HepG2 (cell line): ENCODE measurements at regions not wholly inside any gene's neighbourhood (a gene's known extent, or its start where the extent isn't known, plus 50 kb on each side); places are given as distances from the start of the nearest gene placed in this dataset.
A peak's percentile ranks its signal among the peaks of the same experiment; 100 is the strongest.

Experiments used
- ATAC-seq: fragments of 200-7000 bp; cut with Tn5 transposase; 3 replicates; pipeline ENCODE4 v1.9.1; 2020; ENCODE audit warnings: mild to moderate bottlenecking, moderate library complexity
- BruUV-seq: library from RNA; stranded (reverse); fragments of 400-500 nt; replicated peaks from 2 replicates; lab custom pipeline; 2021; lab: Mats Ljungman, UMichigan
- CTCF ChIA-PET: fragments of 300-600 bp; formaldehyde crosslinking; extraction: SDS; loops from one replicate; lab custom pipeline; 2021; ENCODE audit warnings: low total read pairs, inconsistent platforms, low intra/inter-chr PET ratio; lab: Yijun Ruan, JAX
- POLR2A ChIA-PET: fragments of 350-600 bp; sonication (Branson Sonifier 250); formaldehyde crosslinking; loops from one replicate; lab custom pipeline; 2020; ENCODE audit warnings: antibody characterized with exemption, inconsistent platforms; lab: Yijun Ruan, JAX
- DNase-seq: peaks from one replicate; pipeline ENCODE4 v3.0.0-alpha.2; 2015; ENCODE audit warnings: low spot score
- FAIRE-seq: peaks from 3 replicates; lab custom pipeline; 2011; peaks lifted over from hg19 to GRCh38; lab: Jason Lieb, UNC
- H2AFZ ChIP-seq: one replicate; pipeline ENCODE4 v1.6.1; 2011; ENCODE audit warnings: low read length, inconsistent platforms
- H3K27ac ChIP-seq: fragments of 300-600 bp; 3 replicates; pipeline ENCODE4 v1.8.0; 2011; ENCODE audit warnings: mixed run types, mild to moderate bottlenecking, mixed read lengths, low read length, inconsistent platforms; ENCODE audit not compliant: insufficient read depth; ENCODE audit errors: extremely low read length
- H3K27me3 ChIP-seq, 2 experiments: fragments of 200-600 bp in 1 of 2; 2 replicates in 1 of 2; 3 replicates in 1 of 2; pipeline versions ENCODE4 v1.6.0 to v1.8.0; 2011; ENCODE audit warnings: low read length in 2 of 2, mild to moderate bottlenecking in 2 of 2, moderate library complexity in 2 of 2, inconsistent platforms in 1 of 2; ENCODE audit not compliant: insufficient read depth in 2 of 2, control insufficient read depth in 1 of 2
- H3K36me3 ChIP-seq, 2 experiments: fragments of 200-600 bp in 1 of 2; replicated peaks in 1 of 2; 2 replicates in 1 of 2; 3 replicates in 1 of 2; pipeline versions ENCODE4 v1.5.1 to v1.8.0; 2011; ENCODE audit warnings: low read length in 2 of 2, inconsistent platforms in 1 of 2; ENCODE audit not compliant: insufficient read depth in 2 of 2, control insufficient read depth in 1 of 2
- H3K4me1 ChIP-seq: 2 replicates; pipeline ENCODE4 v1.5.1; 2012; ENCODE audit warnings: low read length, inconsistent platforms; ENCODE audit not compliant: insufficient read depth
- H3K4me2 ChIP-seq: 2 replicates; pipeline ENCODE4 v1.6.0; 2011; ENCODE audit warnings: low read depth, low read length, inconsistent platforms
- H3K4me3 ChIP-seq, 3 experiments: fragments of 200-600 bp in 1 of 3; sonication (generic), shearing (Covaris generic) in 1 of 3; replicated peaks in 1 of 3; 2 replicates each; pipeline ENCODE4 v1.5.1; 2011 to 2016; ENCODE audit warnings: low read length in 3 of 3, inconsistent platforms in 2 of 3, low read depth in 2 of 3, mild to moderate bottlenecking in 2 of 3, control low read depth in 1 of 3, mixed read lengths in 1 of 3; ENCODE audit not compliant: insufficient read depth in 1 of 3
- H3K79me2 ChIP-seq: one replicate; pipeline ENCODE4 v1.6.1; 2011; ENCODE audit warnings: low read length, inconsistent platforms; ENCODE audit not compliant: insufficient read depth
- H3K9ac ChIP-seq: 2 replicates; pipeline ENCODE4 v1.6.0; 2011; ENCODE audit warnings: mild to moderate bottlenecking, low read depth, low read length, inconsistent platforms; ENCODE audit not compliant: insufficient read depth
- H3K9me3 ChIP-seq: 2 replicates; pipeline ENCODE4 v1.5.1; 2012; ENCODE audit warnings: mild to moderate bottlenecking, low read length
- H4K20me1 ChIP-seq: 2 replicates; pipeline ENCODE4 v1.6.0; 2011; ENCODE audit warnings: inconsistent platforms, mild to moderate bottlenecking, low read length, moderate library complexity; ENCODE audit not compliant: insufficient read depth
- CENPBD1 ChIP-seq: sonication (generic); formaldehyde crosslinking; IDR thresholded peaks from 2 replicates; pipeline ENCODE4 v1.8.0; 2022; ENCODE audit warnings: missing genetic modification reagents, low read depth, mild to moderate bottlenecking, borderline replicate concordance
- CSRNP1 ChIP-seq: sonication (generic); formaldehyde crosslinking; IDR thresholded peaks from 2 replicates; pipeline ENCODE4 v1.8.1; 2023; ENCODE audit warnings: mild to moderate bottlenecking, missing genetic modification reagents
- ESRRA ChIP-seq: sonication (generic); formaldehyde crosslinking; IDR thresholded peaks from 2 replicates; pipeline ENCODE4 v1.5.1; 2020; ENCODE audit warnings: mild to moderate bottlenecking, low read depth, missing genetic modification reagents
- GATAD2A ChIP-seq: IDR thresholded peaks from 2 replicates; pipeline ENCODE4 v1.6.1; 2016
- GLI4 ChIP-seq: sonication (generic); formaldehyde crosslinking; IDR thresholded peaks from 2 replicates; pipeline ENCODE4 v1.5.1; 2020; ENCODE audit warnings: missing genetic modification reagents, mild to moderate bottlenecking, moderate library complexity, borderline replicate concordance
- IKZF4 ChIP-seq: sonication (generic); formaldehyde crosslinking; IDR thresholded peaks from 2 replicates; pipeline ENCODE4 v1.5.1; 2020; ENCODE audit warnings: borderline replicate concordance, mild to moderate bottlenecking, low read depth, missing genetic modification reagents; ENCODE audit errors: not compliant biosample characterization
- NCOR1 ChIP-seq: fragments of 200-600 bp; sonication (generic); IDR thresholded peaks from 2 replicates; pipeline ENCODE4 v1.7.0; 2017; ENCODE audit warnings: antibody characterized with exemption, low read length, borderline replicate concordance
- NFE2L1 ChIP-seq: sonication (generic); formaldehyde crosslinking; IDR thresholded peaks from 2 replicates; pipeline ENCODE4 v1.4.0; 2020; ENCODE audit warnings: missing genetic modification reagents, mild to moderate bottlenecking, borderline replicate concordance
- NFYB ChIP-seq: sonication (generic); formaldehyde crosslinking; IDR thresholded peaks from 2 replicates; pipeline ENCODE4 v1.4.0; 2020; ENCODE audit warnings: missing genetic modification reagents
- NONO ChIP-seq, 2 experiments: fragments of 450-650 bp in 1 of 2; sonication (generic) in 1 of 2; formaldehyde crosslinking in 1 of 2; IDR thresholded peaks in 1 of 2; conservative IDR thresholded peaks in 1 of 2; 2 replicates each; pipeline versions ENCODE4 v1.6.1 to v1.8.0; 2017 to 2022; ENCODE audit warnings: mild to moderate bottlenecking in 1 of 2, missing genetic modification reagents in 1 of 2, moderate library complexity in 1 of 2
- PHF21A ChIP-seq: sonication (generic); formaldehyde crosslinking; IDR thresholded peaks from 2 replicates; pipeline ENCODE4 v1.5.0; 2020; ENCODE audit warnings: mild to moderate bottlenecking, missing genetic modification reagents
- RFX1 ChIP-seq: fragments of 450-650 bp; IDR thresholded peaks from 2 replicates; pipeline ENCODE4 v1.6.1; 2017
- RNF2 ChIP-seq: fragments of 450-650 bp; conservative IDR thresholded peaks from 2 replicates; pipeline ENCODE4 v1.6.1; 2016; ENCODE audit warnings: low read depth
- ZBTB34 ChIP-seq: sonication (generic); formaldehyde crosslinking; IDR thresholded peaks from 2 replicates; pipeline ENCODE4 v1.8.0; 2022; ENCODE audit warnings: mild to moderate bottlenecking, missing genetic modification reagents
- ZKSCAN8 ChIP-seq: IDR thresholded peaks from 2 replicates; pipeline ENCODE4 v1.6.1; 2016; ENCODE audit warnings: borderline replicate concordance, missing genetic modification reagents, missing compliant biosample characterization
- ZNF326 ChIP-seq: sonication (generic); formaldehyde crosslinking; IDR thresholded peaks from 2 replicates; pipeline ENCODE4 v1.4.0; 2020; ENCODE audit warnings: missing genetic modification reagents, borderline replicate concordance
- ZNF558 ChIP-seq: sonication (generic); formaldehyde crosslinking; IDR thresholded peaks from 2 replicates; pipeline ENCODE4 v1.9.0; 2022; ENCODE audit warnings: mild to moderate bottlenecking, missing genetic modification reagents, borderline replicate concordance
- WGBS: methylation state at CpG from one replicate; pipeline ENCODE4 v1.1.6; 2017; ENCODE audit warnings: low lambda C conversion rate; 5-methylcytosine and 5-hydroxymethylcytosine counted together
- in situ Hi-C: cut with HindIII; loops from 2 replicates; pipeline ENCODE4 v1.10.0; 2017; ENCODE audit warnings: low pct_unique_long_range_greater_than_20kb; ENCODE audit not compliant: extremely low pct_ligation_motif_present
- intact Hi-C: fragments of 100-400 bp; cut with micrococcal nuclease; formaldehyde crosslinking; loops from one replicate; pipeline ENCODE4 v1.10.0; 2022; ENCODE audit not compliant: unreplicated experiment

GRCh38 chr12:127773520-127773919 lies 493.4 kb upstream of the TMEM132C start:
- Histone ChIP-seq H3K79me2 (no peaks in the 10 kb centered on the region), H3K9ac (no peak overlapping the region), H3K36me3 (no peaks in the 10 kb centered on the region), H3K9me3 (peaks cover 9% of the 10 kb centered on the region; the same call in 1 of the 2 replicates), H3K4me2 (no peak overlapping the region), H4K20me1 (no peaks in the 10 kb centered on the region), H2AFZ (no peak overlapping the region), H3K27me3 (no peaks in the 10 kb centered on the region), H3K27ac (no peak overlapping the region), H3K4me3 (no peak overlapping the region), H3K4me1 (no peaks in the 10 kb centered on the region)
- intact Hi-C loops: no loop called here
- CTCF ChIA-PET: no interaction called here
- BruUV-seq: no TSS peak
- peak; percentile 3 for DNase-seq
- in situ Hi-C loops: no loop called here
- POLR2A ChIA-PET: no interaction called here
- no peak for FAIRE-seq
- ATAC-seq: peak; percentile 95
- TF ChIP-seq NFE2L1 (CRISPR knock-in tag) (no peak), GATAD2A (CRISPR knock-in tag) (no peak), CENPBD1 (CRISPR knock-in tag) (no peak), IKZF4 (CRISPR knock-in tag) (no peak), ESRRA (CRISPR knock-in tag) (no peak)
- 7% methylated on average over 3 of the region's 6 CpGs for WGBS

DNA sequence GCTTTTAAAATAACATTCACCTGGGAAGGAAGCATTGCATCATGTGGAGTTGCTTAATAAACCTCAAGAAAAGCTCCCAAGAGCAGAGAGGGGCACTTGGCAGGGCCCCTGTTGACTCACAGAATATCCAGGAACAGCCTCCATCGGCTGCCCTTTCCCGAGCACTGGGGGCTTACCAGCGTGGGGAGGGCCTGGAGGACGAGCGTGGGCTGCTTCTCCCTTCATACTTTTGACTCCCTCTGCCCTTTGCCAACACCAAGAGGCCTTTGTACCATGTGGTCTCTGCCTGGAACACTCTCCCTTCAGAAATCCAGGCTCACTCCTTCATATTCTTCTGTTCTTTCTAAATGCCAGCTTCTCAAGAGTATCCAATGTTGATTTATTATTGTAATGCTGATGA lies 492.1 kb upstream of the TMEM132C start:
- Histone ChIP-seq H2AFZ (no peak overlapping the region), H3K9ac (no peak overlapping the region), H3K79me2 (no peaks in the 10 kb centered on the region), H3K36me3 (no peaks in the 10 kb centered on the region), H4K20me1 (no peaks in the 10 kb centered on the region), H3K4me1 (no peaks in the 10 kb centered on the region), H3K27ac (no peak overlapping the region), H3K9me3 (0 out of 2 replicates have a peak, but pooled peaks cover 5% of the 10 kb centered on the region), H3K27me3 (no peaks in the 10 kb centered on the region; a peak in 1 of 5 replicates), H3K4me3 (no peak overlapping the region), H3K4me2 (no peak overlapping the region)
- FAIRE-seq (no peak), ATAC-seq (no peak), DNase-seq (no peak)
- ChIA-PET CTCF (no interaction called here), POLR2A (no interaction called here)
- in situ Hi-C loops: no loop called here
- intact Hi-C loops: no loop called here
- TF ChIP-seq NFYB: no peak
- no peak for TF ChIP-seq GLI4
- no peak for TF ChIP-seq ZBTB34 (CRISPR knock-in tag)
- no peak for TF ChIP-seq ZKSCAN8 (CRISPR knock-in tag)
- TF ChIP-seq ZNF326: no peak
- no peak for TF ChIP-seq CSRNP1 (CRISPR knock-in tag)
- no peak for TF ChIP-seq NCOR1
- TF ChIP-seq RFX1: no peak
- no peak for TF ChIP-seq ZNF558 (CRISPR knock-in tag)
- TF ChIP-seq PHF21A (CRISPR knock-in tag): no peak
- TF ChIP-seq RNF2: no peak
- TF ChIP-seq NONO (IDR thresholded peaks at IDR 0.05): no peak
- TF ChIP-seq NONO (CRISPR knock-in tag; conservative IDR thresholded peaks at IDR 0.05): no peak
- BruUV-seq: no TSS peak
- 7% methylated on average over 2 of the region's 5 CpGs for WGBS
